HCT116 (cell line): ENCODE measurements at regions not wholly inside any gene's neighbourhood (a gene's known extent, or its start where the extent isn't known, plus 50 kb on each side); places are given as distances from the start of the nearest gene placed in this dataset.

Experiments used
- CEBPB ChIP-seq: IDR thresholded peaks from 2 replicates; pipeline ENCODE4 v1.6.1; 2012; ENCODE audit warnings: low read depth
- CTCF ChIP-seq, 3 experiments: fragments of 200-600 bp in 1 of 3; sonication (generic) in 1 of 3; IDR thresholded peaks in 2 of 3; conservative IDR thresholded peaks in 1 of 3; 2 replicates each; pipeline ENCODE4 v1.5.1; 2012 to 2017; ENCODE audit warnings: low read depth in 2 of 3, low read length in 2 of 3, antibody characterized with exemption in 1 of 3, borderline replicate concordance in 1 of 3, control low read depth in 1 of 3, mild to moderate bottlenecking in 1 of 3, mixed read lengths in 1 of 3, mixed run types in 1 of 3, moderate library complexity in 1 of 3; ENCODE audit not compliant: insufficient read depth in 1 of 3
- EGR1 ChIP-seq: IDR thresholded peaks from 2 replicates; pipeline ENCODE4 v1.6.1; 2012; ENCODE audit warnings: low read depth
- EZH2 ChIP-seq: fragments of 200-600 bp; sonication (generic); IDR thresholded peaks from 2 replicates; pipeline ENCODE4 v1.6.1; 2017; ENCODE audit warnings: antibody characterized with exemption, mixed run types
- POLR2A ChIP-seq: IDR thresholded peaks from 2 replicates; pipeline ENCODE4 v1.7.0; 2011; ENCODE audit warnings: borderline replicate concordance; ENCODE audit not compliant: insufficient read depth, insufficient read length; ENCODE audit errors: extremely low read depth
- POLR2AphosphoS5 ChIP-seq: IDR thresholded peaks from 2 replicates; pipeline ENCODE4 v1.6.1; 2011; ENCODE audit warnings: mild to moderate bottlenecking, low read depth, low read length, moderate library complexity
- RAD21 ChIP-seq: IDR thresholded peaks from 2 replicates; pipeline ENCODE4 v1.6.1; 2012; ENCODE audit warnings: low read depth, mild to moderate bottlenecking
- REST ChIP-seq: IDR thresholded peaks from 2 replicates; pipeline ENCODE4 v1.6.1; 2012; ENCODE audit warnings: low read depth
- YY1 ChIP-seq: IDR thresholded peaks from 2 replicates; pipeline ENCODE4 v1.6.1; 2011; ENCODE audit warnings: low read length, low read depth, moderate library complexity, mild to moderate bottlenecking; ENCODE audit not compliant: insufficient replicate concordance; ENCODE audit errors: extremely low read depth
- ZFX ChIP-seq: fragments of 450-650 bp; IDR thresholded peaks from 2 replicates; pipeline ENCODE4 v1.6.1; 2017

GRCh38 chr15:83396101-83396500, 51.0 kb upstream of the SH3GL3 start:
- TF ChIP-seq POLR2AphosphoS5: no peak
- no peak for TF ChIP-seq RAD21
- no peak for TF ChIP-seq ZFX
- no peak for TF ChIP-seq EZH2
- no peak for TF ChIP-seq POLR2A
- TF ChIP-seq CTCF (IDR thresholded peaks at IDR 0.05 in 2 of 3, conservative IDR thresholded peaks at IDR 0.05 in 1 of 3; ENCODE audit: borderline replicate concordance in 1 of 3, insufficient read depth in 1 of 3, low read depth in 2 of 3, low read length in 2 of 3): no peak
- no peak for TF ChIP-seq CEBPB
- no peak for TF ChIP-seq YY1
- no peak for TF ChIP-seq EGR1
- no peak for TF ChIP-seq REST
